LNCAP (cell line): ENCODE measurements at regions not wholly inside any gene's neighbourhood (a gene's known extent, or its start where the extent isn't known, plus 50 kb on each side); places are given as distances from the start of the nearest gene placed in this dataset.

ENCODE experiments used
- CTCF ChIP-seq: fragments of 450-650 bp; IDR thresholded peaks from 2 replicates; pipeline ENCODE4 v1.5.1; 2017; ENCODE audit warnings: mild to moderate bottlenecking

GRCh38 chr16:26521626-26522025, 545.1 kb upstream of the C16orf82 start:
- TF ChIP-seq CTCF: no peak

GRCh38 chr16:26524281-26524680, 542.4 kb upstream of the C16orf82 start:
- no peak for TF ChIP-seq CTCF

- no peak for TF ChIP-seq CTCF
Observed at GRCh38 chr16:26524846-26525245, 541.9 kb upstream of the C16orf82 start.

GRCh38 chr16:26525856-26526255, 540.9 kb upstream of the C16orf82 start:
- no peak for TF ChIP-seq CTCF

- TF ChIP-seq CTCF: no peak
Observed at GRCh38 chr16:26526633-26527032, 540.1 kb upstream of the C16orf82 start.

- no peak for TF ChIP-seq CTCF
Observed at GRCh38 chr16:26530584-26531289, 536.0 kb upstream of the C16orf82 start.

GRCh38 chr16:26531290-26531730, 535.4 kb upstream of the C16orf82 start:
- TF ChIP-seq CTCF: no peak

GRCh38 chr16:26532456-26532855, 534.3 kb upstream of the C16orf82 start:
- TF ChIP-seq CTCF: no peak
